DND-41 (cell line): ENCODE measurements at regions not wholly inside any gene's neighbourhood (a gene's known extent, or its start where the extent isn't known, plus 50 kb on each side); places are given as distances from the start of the nearest gene placed in this dataset.

Source experiments
- EZH2 ChIP-seq: IDR thresholded peaks from 3 replicates; pipeline ENCODE4 v1.6.1; 2012; ENCODE audit warnings: borderline replicate concordance, low read depth, mild to moderate bottlenecking, moderate library complexity, low read length, inconsistent platforms; ENCODE audit not compliant: severe bottlenecking
- TF ChIP-seq, protein P1 (sequence below): IDR thresholded peaks from 2 replicates; pipeline ENCODE4 v1.5.1; 2012; ENCODE audit warnings: borderline replicate concordance, low read length, moderate library complexity, mild to moderate bottlenecking; ENCODE audit not compliant: poor library complexity, severe bottlenecking; ENCODE audit errors: extremely low read depth

DNA sequence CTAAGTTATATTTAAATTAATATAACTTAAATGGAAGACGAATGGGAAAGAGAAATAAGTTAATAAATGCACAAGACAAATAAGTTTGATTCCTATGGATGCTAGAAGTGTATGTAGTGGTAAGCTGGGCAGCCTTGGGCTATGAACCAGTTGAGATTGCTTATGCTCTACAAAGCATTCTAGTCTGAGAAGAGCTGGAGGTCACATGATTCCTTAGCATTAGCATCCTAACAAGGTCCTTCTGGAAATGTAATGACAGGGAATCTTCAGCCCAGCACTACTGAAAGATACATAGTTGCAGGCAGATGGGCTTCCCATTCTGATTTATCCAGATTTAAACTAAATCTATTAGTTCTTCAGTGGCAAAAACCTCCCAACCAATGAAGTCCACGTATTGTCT is 102.3 kb upstream of the ESRRG start:
- TF ChIP-seq EZH2, result no peak
- TF ChIP-seq, protein P1, sequence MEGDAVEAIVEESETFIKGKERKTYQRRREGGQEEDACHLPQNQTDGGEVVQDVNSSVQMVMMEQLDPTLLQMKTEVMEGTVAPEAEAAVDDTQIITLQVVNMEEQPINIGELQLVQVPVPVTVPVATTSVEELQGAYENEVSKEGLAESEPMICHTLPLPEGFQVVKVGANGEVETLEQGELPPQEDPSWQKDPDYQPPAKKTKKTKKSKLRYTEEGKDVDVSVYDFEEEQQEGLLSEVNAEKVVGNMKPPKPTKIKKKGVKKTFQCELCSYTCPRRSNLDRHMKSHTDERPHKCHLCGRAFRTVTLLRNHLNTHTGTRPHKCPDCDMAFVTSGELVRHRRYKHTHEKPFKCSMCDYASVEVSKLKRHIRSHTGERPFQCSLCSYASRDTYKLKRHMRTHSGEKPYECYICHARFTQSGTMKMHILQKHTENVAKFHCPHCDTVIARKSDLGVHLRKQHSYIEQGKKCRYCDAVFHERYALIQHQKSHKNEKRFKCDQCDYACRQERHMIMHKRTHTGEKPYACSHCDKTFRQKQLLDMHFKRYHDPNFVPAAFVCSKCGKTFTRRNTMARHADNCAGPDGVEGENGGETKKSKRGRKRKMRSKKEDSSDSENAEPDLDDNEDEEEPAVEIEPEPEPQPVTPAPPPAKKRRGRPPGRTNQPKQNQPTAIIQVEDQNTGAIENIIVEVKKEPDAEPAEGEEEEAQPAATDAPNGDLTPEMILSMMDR, result no peak
